ENCODE measurements at regions not wholly inside any gene's neighbourhood (a gene's known extent, or its start where the extent isn't known, plus 50 kb on each side); places are given as distances from the start of the nearest gene placed in this dataset.

DNA sequence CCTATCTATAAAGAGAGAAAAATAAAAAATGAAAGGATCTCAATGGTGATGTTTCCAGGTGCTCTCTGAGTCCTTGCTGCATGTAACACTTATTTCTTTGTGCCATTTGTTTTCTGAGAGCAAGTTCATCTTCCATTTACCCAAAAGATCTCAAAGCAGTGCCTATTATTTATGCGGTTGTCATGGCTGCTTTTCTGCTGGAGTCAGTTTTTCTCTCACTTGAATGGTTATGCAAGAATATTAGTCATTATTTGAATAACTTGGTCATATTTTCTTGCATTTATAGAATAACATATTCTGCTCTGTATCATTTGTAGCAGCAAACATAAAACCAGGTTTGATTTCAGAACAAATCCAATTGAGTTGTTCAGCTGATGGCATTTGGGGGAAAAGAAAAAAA, 141.8 kb upstream of the G2E3 start:
- no peak overlapping the region for H3K27ac Mint-ChIP-seq (ENCODE audit: unreplicated experiment)
- peaks cover 8% of the 10 kb centered on the region for H3K4me1 Mint-ChIP-seq (ENCODE audit: low read depth, unreplicated experiment)
- peaks cover 3% of the 10 kb centered on the region for H3K9me3 Mint-ChIP-seq (ENCODE audit: low read depth, unreplicated experiment)

DNA sequence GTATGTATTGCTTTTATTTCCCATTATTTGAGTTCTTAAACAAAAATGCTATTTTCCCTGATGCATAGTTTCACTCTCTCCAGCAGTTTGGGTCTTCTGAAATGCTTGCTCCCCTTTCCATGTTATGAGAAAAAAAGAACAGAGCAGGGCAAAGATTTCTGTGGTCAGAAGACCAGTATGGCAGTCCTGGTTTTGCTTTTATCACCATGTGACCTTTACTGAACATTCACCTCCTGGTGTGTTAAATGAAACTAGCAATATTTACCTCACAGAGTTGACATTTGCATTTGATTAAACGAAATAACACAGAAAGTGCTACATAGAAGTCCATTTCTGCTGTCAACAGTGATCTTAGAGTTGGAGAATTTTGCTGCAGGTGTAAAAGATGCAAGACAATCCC, 141.0 kb upstream of the G2E3 start:
- BruUV-seq (replicated peaks) = no TSS peak
- Mint-ChIP-seq H3K4me1 (ENCODE audit: low read depth, unreplicated experiment) (peaks cover 8% of the 10 kb centered on the region), H3K27me3 (ENCODE audit: unreplicated experiment) (peaks cover 18% of the 10 kb centered on the region), H3K9me3 (ENCODE audit: low read depth, unreplicated experiment) (no peaks in the 10 kb centered on the region), H3K4me3 (ENCODE audit: low read depth, unreplicated experiment) (no peak overlapping the region), H3K36me3 (ENCODE audit: insufficient read depth, unreplicated experiment) (no peaks in the 10 kb centered on the region), H3K27ac (ENCODE audit: unreplicated experiment) (no peak overlapping the region)
- DNase-seq = no peak
- intact Hi-C loops (cut with micrococcal nuclease; ENCODE audit: unreplicated experiment) = loop anchor here (5.0 kb wide), 1 partner anchor 274 kb away; no protein-coding TSS in a partner anchor
- CTCF ChIA-PET = no interaction called here
- TF ChIP-seq, protein P1, sequence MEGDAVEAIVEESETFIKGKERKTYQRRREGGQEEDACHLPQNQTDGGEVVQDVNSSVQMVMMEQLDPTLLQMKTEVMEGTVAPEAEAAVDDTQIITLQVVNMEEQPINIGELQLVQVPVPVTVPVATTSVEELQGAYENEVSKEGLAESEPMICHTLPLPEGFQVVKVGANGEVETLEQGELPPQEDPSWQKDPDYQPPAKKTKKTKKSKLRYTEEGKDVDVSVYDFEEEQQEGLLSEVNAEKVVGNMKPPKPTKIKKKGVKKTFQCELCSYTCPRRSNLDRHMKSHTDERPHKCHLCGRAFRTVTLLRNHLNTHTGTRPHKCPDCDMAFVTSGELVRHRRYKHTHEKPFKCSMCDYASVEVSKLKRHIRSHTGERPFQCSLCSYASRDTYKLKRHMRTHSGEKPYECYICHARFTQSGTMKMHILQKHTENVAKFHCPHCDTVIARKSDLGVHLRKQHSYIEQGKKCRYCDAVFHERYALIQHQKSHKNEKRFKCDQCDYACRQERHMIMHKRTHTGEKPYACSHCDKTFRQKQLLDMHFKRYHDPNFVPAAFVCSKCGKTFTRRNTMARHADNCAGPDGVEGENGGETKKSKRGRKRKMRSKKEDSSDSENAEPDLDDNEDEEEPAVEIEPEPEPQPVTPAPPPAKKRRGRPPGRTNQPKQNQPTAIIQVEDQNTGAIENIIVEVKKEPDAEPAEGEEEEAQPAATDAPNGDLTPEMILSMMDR (IDR thresholded peaks at IDR 0.05; ENCODE audit: unreplicated experiment) = no peak

More for the DNA sequence above, 141.8 kb upstream of the G2E3 start:
- intact Hi-C loops (cut with micrococcal nuclease; ENCODE audit: unreplicated experiment) = loop anchor here (5.0 kb wide), 1 partner anchor 275 kb away; no protein-coding TSS in a partner anchor
- DNase-seq = no peak
- Mint-ChIP-seq H3K4me3 (ENCODE audit: low read depth, unreplicated experiment) (no peak overlapping the region), H3K36me3 (ENCODE audit: insufficient read depth, unreplicated experiment) (no peaks in the 10 kb centered on the region), H3K27me3 (ENCODE audit: unreplicated experiment) (peaks cover 14% of the 10 kb centered on the region)
- BruUV-seq (replicated peaks) = no TSS peak
- TF ChIP-seq, protein P1 (IDR thresholded peaks at IDR 0.05; ENCODE audit: unreplicated experiment) = no peak
- CTCF ChIA-PET = no interaction called here

DNA sequence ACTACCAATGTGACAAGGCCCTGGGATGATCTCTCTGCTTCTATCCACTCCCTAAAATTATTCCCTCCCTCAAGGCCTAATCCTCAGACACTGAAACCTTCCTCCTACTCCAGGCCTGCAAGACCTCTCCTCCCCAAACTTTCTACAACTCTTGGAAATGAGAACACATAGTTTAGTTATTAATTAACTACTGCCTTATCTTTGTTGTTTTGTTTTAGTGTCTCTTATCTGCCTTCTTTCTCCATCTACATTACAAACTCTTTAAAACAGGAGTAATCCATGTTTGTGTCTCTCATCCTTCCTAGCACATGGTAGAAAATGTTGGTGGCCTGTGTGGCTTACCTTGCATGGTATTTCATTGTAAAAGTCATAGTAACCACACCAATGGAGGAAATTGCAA, 139.9 kb upstream of the G2E3 start:
- Mint-ChIP-seq H3K4me1 (ENCODE audit: low read depth, unreplicated experiment) (peaks cover 8% of the 10 kb centered on the region), H3K36me3 (ENCODE audit: insufficient read depth, unreplicated experiment) (no peaks in the 10 kb centered on the region), H3K4me3 (ENCODE audit: low read depth, unreplicated experiment) (no peak overlapping the region), H3K27me3 (ENCODE audit: unreplicated experiment) (peaks cover 28% of the 10 kb centered on the region), H3K27ac (ENCODE audit: unreplicated experiment) (no peak overlapping the region), H3K9me3 (ENCODE audit: low read depth, unreplicated experiment) (no peaks in the 10 kb centered on the region)
- no TSS peak for BruUV-seq (replicated peaks)
- TF ChIP-seq, protein P1 (IDR thresholded peaks at IDR 0.05; ENCODE audit: unreplicated experiment) = no peak
- intact Hi-C loops (cut with micrococcal nuclease; ENCODE audit: unreplicated experiment) = loop anchor here (5.0 kb wide), 1 partner anchor 273 kb away; no protein-coding TSS in a partner anchor
- DNase-seq = no peak
- CTCF ChIA-PET = no interaction called here

DNA sequence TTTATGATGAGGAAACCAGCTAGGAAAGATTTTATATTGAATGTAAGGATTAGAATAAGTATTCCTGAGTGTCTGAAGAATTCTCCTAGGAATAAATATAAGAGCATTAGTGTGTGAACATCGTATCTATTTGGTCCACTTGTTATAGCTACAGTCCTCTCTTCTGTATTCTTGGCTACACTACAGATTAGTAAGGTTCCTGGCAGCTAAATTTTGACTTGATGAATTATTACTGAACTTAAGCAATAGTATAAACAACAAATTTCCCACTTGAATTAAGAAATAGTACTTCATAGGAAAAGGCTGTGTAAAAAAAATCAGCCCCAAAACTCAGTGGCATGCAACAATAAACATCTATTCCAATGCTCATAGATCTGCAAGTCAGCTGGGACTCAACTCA, 138.4 kb upstream of the G2E3 start:
- no TSS peak for BruUV-seq (replicated peaks)
- no peak overlapping the region for H3K27ac Mint-ChIP-seq (ENCODE audit: unreplicated experiment)
- CTCF ChIA-PET = no interaction called here
- intact Hi-C loops (cut with micrococcal nuclease; ENCODE audit: unreplicated experiment) = no loop called here
- H3K27me3 Mint-ChIP-seq (ENCODE audit: unreplicated experiment) = peaks cover 41% of the 10 kb centered on the region
- H3K4me3 Mint-ChIP-seq (ENCODE audit: low read depth, unreplicated experiment) = no peak overlapping the region
- no peaks in the 10 kb centered on the region for H3K9me3 Mint-ChIP-seq (ENCODE audit: low read depth, unreplicated experiment)
- peaks cover 8% of the 10 kb centered on the region for H3K4me1 Mint-ChIP-seq (ENCODE audit: low read depth, unreplicated experiment)
- DNase-seq = no peak
- TF ChIP-seq, protein P1 (IDR thresholded peaks at IDR 0.05; ENCODE audit: unreplicated experiment) = no peak
- no peaks in the 10 kb centered on the region for H3K36me3 Mint-ChIP-seq (ENCODE audit: insufficient read depth, unreplicated experiment)
